ENCODE measurements at regions not wholly inside any gene's neighbourhood (a gene's known extent, or its start where the extent isn't known, plus 50 kb on each side); places are given as distances from the start of the nearest gene placed in this dataset.

- no peak for DNase-seq
- H3K27ac ChIP-seq = no peak overlapping the region
- H3K27me3 ChIP-seq = no peaks in the 10 kb centered on the region
- no peak for TF ChIP-seq CTCF (IDR thresholded peaks at IDR 0.05)
- H3K36me3 ChIP-seq = no peaks in the 10 kb centered on the region
- H3K9me3 ChIP-seq = no peaks in the 10 kb centered on the region
- no peak overlapping the region for H3K4me3 ChIP-seq
- H3K4me1 ChIP-seq = no peaks in the 10 kb centered on the region
- intact Hi-C loops (cut with DNase I) = no loop called here
- ATAC-seq = no peak
Observed at GRCh38 chr15:31732726-31733125, 297.6 kb upstream of the CHRNA7 start.

- Histone ChIP-seq H3K9me3 (no peaks in the 10 kb centered on the region), H3K4me3 (no peak overlapping the region), H3K27me3 (no peaks in the 10 kb centered on the region), H3K36me3 (no peaks in the 10 kb centered on the region), H3K27ac (no peak overlapping the region), H3K4me1 (no peaks in the 10 kb centered on the region)
- intact Hi-C loops (cut with DNase I) = no loop called here
- ATAC-seq (no peak), DNase-seq (no peak)
- no peak for TF ChIP-seq CTCF (IDR thresholded peaks at IDR 0.05)
Observed at GRCh38 chr15:31733424-31733823, 296.9 kb upstream of the CHRNA7 start.

GRCh38 chr15:31740203-31740602 lies 290.1 kb upstream of the CHRNA7 start:
- Histone ChIP-seq H3K27ac (no peak overlapping the region), H3K9me3 (peaks cover 10% of the 10 kb centered on the region), H3K36me3 (no peaks in the 10 kb centered on the region), H3K27me3 (no peaks in the 10 kb centered on the region), H3K4me3 (no peak overlapping the region), H3K4me1 (no peaks in the 10 kb centered on the region)
- intact Hi-C loops (cut with DNase I) = no loop called here
- no peak for TF ChIP-seq CTCF (IDR thresholded peaks at IDR 0.05)
- ATAC-seq (no peak), DNase-seq (no peak)

GRCh38 chr15:31745841-31746240 lies 284.5 kb upstream of the CHRNA7 start:
- intact Hi-C loops (cut with DNase I) = no loop called here
- H3K4me1 ChIP-seq = no peaks in the 10 kb centered on the region
- no peak overlapping the region for H3K4me3 ChIP-seq

GRCh38 chr15:31752065-31752762 lies 278.1 kb upstream of the CHRNA7 start:
- intact Hi-C loops (cut with DNase I) = no loop called here

More at GRCh38 chr15:31745841-31746240, 284.5 kb upstream of the CHRNA7 start:
- Histone ChIP-seq H3K27me3 (no peaks in the 10 kb centered on the region), H3K27ac (no peak overlapping the region), H3K9me3 (peaks cover 10% of the 10 kb centered on the region), H3K36me3 (no peaks in the 10 kb centered on the region)
- no peak for TF ChIP-seq CTCF (IDR thresholded peaks at IDR 0.05)
- ATAC-seq (no peak), DNase-seq (no peak)

More at GRCh38 chr15:31752065-31752762, 278.1 kb upstream of the CHRNA7 start:
- H3K9me3 ChIP-seq = no peaks in the 10 kb centered on the region
- no peaks in the 10 kb centered on the region for H3K36me3 ChIP-seq
- no peaks in the 10 kb centered on the region for H3K4me1 ChIP-seq
- DNase-seq (no peak), ATAC-seq (no peak)
- TF ChIP-seq CTCF (IDR thresholded peaks at IDR 0.05) = no peak
- no peaks in the 10 kb centered on the region for H3K27me3 ChIP-seq
- no peak overlapping the region for H3K4me3 ChIP-seq
- H3K27ac ChIP-seq = no peak overlapping the region
